Psoas muscle (tissue), 7 donors: ENCODE measurements at regions not wholly inside any gene's neighbourhood (a gene's known extent, or its start where the extent isn't known, plus 50 kb on each side); places are given as distances from the start of the nearest gene placed in this dataset.

ENCODE experiments used
- ATAC-seq, 4 donors: fragments of 200-7000 bp; cut with Tn5 transposase; one replicate each; pipeline ENCODE4 v1.9.1; 2020; ENCODE audit warnings: moderate library complexity in 3 of 4, mild to moderate bottlenecking in 2 of 4
- DNase-seq, 2 donors: peaks; one replicate each; pipeline ENCODE4 v3.0.0-alpha.2; 2020
- H3K27ac ChIP-seq: fragments of 200-600 bp; one replicate; pipeline ENCODE4 v1.8.0; 2022
- H3K27me3 ChIP-seq, 3 donors: fragments of 200-600 bp in 1 of 3; one replicate each; pipeline versions ENCODE4 v1.6.1 to v1.8.0; 2013 to 2022; ENCODE audit warnings: low read length in 2 of 3, mild to moderate bottlenecking in 2 of 3, moderate library complexity in 1 of 3; ENCODE audit not compliant: insufficient read depth in 3 of 3
- H3K36me3 ChIP-seq, 2 donors: fragments of 200-600 bp in 1 of 2; one replicate each; pipeline versions ENCODE4 v1.6.1 to v1.8.0; 2013 to 2022; ENCODE audit warnings: low read depth in 1 of 2, mild to moderate bottlenecking in 1 of 2, moderate library complexity in 1 of 2; ENCODE audit not compliant: insufficient read depth in 1 of 2
- H3K4me1 ChIP-seq: fragments of 200-600 bp; one replicate; pipeline ENCODE4 v1.8.0; 2022
- H3K4me3 ChIP-seq: fragments of 200-600 bp; one replicate; pipeline ENCODE4 v1.8.0; 2022; ENCODE audit warnings: mild to moderate bottlenecking
- H3K9me3 ChIP-seq: fragments of 200-600 bp; one replicate; pipeline ENCODE4 v1.8.0; 2022
- CTCF ChIP-seq: fragments of 200-600 bp; IDR thresholded peaks from one replicate; pipeline ENCODE4 v1.8.0; 2022; ENCODE audit warnings: antibody characterized with exemption
- WGBS, 3 donors: extraction: QIAGEN DNeasy Blood & Tissue Kit; methylation state at CpG; one replicate each; pipeline versions ENCODE4 v1.1.6 to v1.1.7; 2013; 5-methylcytosine and 5-hydroxymethylcytosine counted together
- intact Hi-C, 2 donors: fragments of 100-400 bp; cut with DNase I; formaldehyde crosslinking; loops; one replicate each; pipeline versions ENCODE4 v1.11.0 to v1.14.2; 2022
- donor health status: healthy with polysubstance abuse.
- donor health status: DM: no; HTN: no; CAD: no; lungs with moderate emphysema.
- donor health status: Bipolar disorder and iron deficiency.
- donor health status: healthy.
- donor health status: DM: yes; HTN: yes; CAD: no.
- donor health status: DM: no; HTN: no; CAD: no.
- donor health status: DM: yes; HTN: yes; CAD: no.

DNA sequence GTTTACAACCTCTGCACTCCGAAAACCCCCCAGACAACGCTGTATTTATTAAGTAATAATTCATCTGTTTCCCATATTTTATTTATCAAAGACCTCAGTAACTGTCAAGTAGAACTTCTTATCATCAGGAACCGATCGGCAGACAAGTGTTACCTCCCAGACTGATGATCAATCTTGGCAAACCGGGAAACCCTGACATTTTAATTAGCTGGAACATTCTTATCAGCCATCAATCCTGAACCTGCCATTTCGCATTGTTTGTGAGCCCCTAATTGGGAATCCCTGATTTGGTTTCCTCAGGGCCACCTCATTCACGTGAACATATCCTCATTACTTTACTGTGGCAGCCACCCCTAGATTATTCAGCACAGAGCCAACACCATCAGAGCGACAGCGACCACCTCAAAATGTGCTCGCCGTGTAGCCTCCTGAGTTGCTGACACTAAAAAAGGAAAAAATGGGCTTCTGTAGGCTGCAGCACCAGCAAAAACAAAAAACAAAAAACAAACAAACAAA is 93.6 kb upstream of the SDK1 start:
- Histone ChIP-seq H3K27me3 (no peaks in the 10 kb centered on the region), H3K4me1 (no peaks in the 10 kb centered on the region), H3K4me3 (no peak overlapping the region), H3K36me3 (no peaks in the 10 kb centered on the region), H3K9me3 (no peaks in the 10 kb centered on the region), H3K27ac (no peak overlapping the region)
- TF ChIP-seq CTCF, result no peak
- WGBS, 3 donors, result 46 to 53% (median 48%) methylated on average over 11 of the region's 11 CpGs
- DNase-seq (no peak), ATAC-seq (no peak)
- intact Hi-C loops, result no loop called here

- intact Hi-C loops, result no loop called here
- no peaks in the 10 kb centered on the region for H3K36me3 ChIP-seq
- no peak for ATAC-seq
These were observed 90.5 kb upstream of the SDK1 start for GRCh38 chr7:3210531-3210930.

GRCh38 chr7:3214090-3214413 is 87.0 kb upstream of the SDK1 start:
- Histone ChIP-seq H3K9me3 (no peaks in the 10 kb centered on the region), H3K4me1 (no peaks in the 10 kb centered on the region), H3K27me3 (no peaks in the 10 kb centered on the region), H3K4me3 (no peak overlapping the region), H3K36me3 (no peaks in the 10 kb centered on the region), H3K27ac (no peak overlapping the region)
- no peak for ATAC-seq
- intact Hi-C loops, result no loop called here
- no peak for DNase-seq
- 62 to 84% (median 75%) methylated on average over 4 of the region's 4 CpGs for WGBS, 3 donors
- no peak for TF ChIP-seq CTCF

More at GRCh38 chr7:3210531-3210930, 90.5 kb upstream of the SDK1 start:
- Histone ChIP-seq H3K4me1 (no peaks in the 10 kb centered on the region), H3K27me3 (no peaks in the 10 kb centered on the region), H3K4me3 (no peak overlapping the region), H3K27ac (no peak overlapping the region), H3K9me3 (no peaks in the 10 kb centered on the region)
- no peak for TF ChIP-seq CTCF
- 90 to 100% (median 97%) methylated on average over 2 of the region's 2 CpGs for WGBS, 3 donors
- no peak for DNase-seq

GRCh38 chr7:3215624-3216585 is 85.1 kb upstream of the SDK1 start:
- Histone ChIP-seq H3K9me3 (no peaks in the 10 kb centered on the region), H3K4me3 (no peak overlapping the region), H3K27ac (no peak overlapping the region), H3K27me3 (no peaks in the 10 kb centered on the region), H3K36me3 (no peaks in the 10 kb centered on the region), H3K4me1 (no peaks in the 10 kb centered on the region)
- intact Hi-C loops, result no loop called here
- DNase-seq (no peak), ATAC-seq (no peak)
- 86% methylated on average over 14 of the region's 14 CpGs for WGBS, 3 donors
- no peak for TF ChIP-seq CTCF
